Neural progenitor cell (in vitro differentiated cells): ENCODE measurements at regions not wholly inside any gene's neighbourhood (a gene's known extent, or its start where the extent isn't known, plus 50 kb on each side); places are given as distances from the start of the nearest gene placed in this dataset.

ENCODE experiments used
- CTCF ChIP-seq: fragments of 200-600 bp; sonication (generic); IDR thresholded peaks from 2 replicates; pipeline ENCODE4 v1.5.1; 2017; ENCODE audit warnings: antibody characterized with exemption, mild to moderate bottlenecking
- EZH2 ChIP-seq: fragments of 200-600 bp; sonication (generic); IDR thresholded peaks from 2 replicates; pipeline ENCODE4 v1.6.1; 2017; ENCODE audit warnings: antibody characterized with exemption, mild to moderate bottlenecking, moderate library complexity
- EZH2phosphoT487 ChIP-seq: fragments of 200-600 bp; sonication (generic); IDR thresholded peaks from 2 replicates; pipeline ENCODE4 v1.6.1; 2017; ENCODE audit warnings: antibody characterized with exemption

DNA sequence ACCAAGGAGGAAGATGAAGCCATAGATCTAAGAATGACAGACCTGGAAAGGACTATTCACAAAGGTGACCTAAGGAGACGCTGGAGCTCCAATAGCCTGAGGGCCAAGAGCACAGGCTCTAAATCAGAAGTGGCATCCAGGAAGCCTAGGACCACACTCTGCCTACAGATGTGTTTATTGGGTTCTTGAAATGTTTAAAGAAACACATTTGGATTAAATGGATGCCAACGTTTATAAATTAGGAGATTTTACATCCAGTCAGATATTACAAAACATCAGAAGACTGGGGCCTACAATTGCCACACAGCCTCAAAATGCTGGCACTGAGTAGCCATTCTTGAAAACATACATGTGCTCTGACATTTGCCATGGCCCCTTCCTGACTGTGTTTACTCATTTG, 80.9 kb downstream of the HMHB1 start:
- TF ChIP-seq CTCF (no peak), EZH2 (no peak), EZH2phosphoT487 (no peak)
